GM10266 (cell line): ENCODE measurements at regions not wholly inside any gene's neighbourhood (a gene's known extent, or its start where the extent isn't known, plus 50 kb on each side); places are given as distances from the start of the nearest gene placed in this dataset.

ENCODE experiments used
- DNase-seq: peaks from one replicate; pipeline ENCODE4 v3.0.0; 2012; ENCODE audit errors: extremely low spot score
- TF ChIP-seq, protein P1 (sequence below): IDR thresholded peaks from 2 replicates; pipeline ENCODE4 v1.5.1; 2012; ENCODE audit warnings: mild to moderate bottlenecking, low read depth; ENCODE audit not compliant: control insufficient read depth, insufficient read depth; ENCODE audit errors: missing control alignments

DNA sequence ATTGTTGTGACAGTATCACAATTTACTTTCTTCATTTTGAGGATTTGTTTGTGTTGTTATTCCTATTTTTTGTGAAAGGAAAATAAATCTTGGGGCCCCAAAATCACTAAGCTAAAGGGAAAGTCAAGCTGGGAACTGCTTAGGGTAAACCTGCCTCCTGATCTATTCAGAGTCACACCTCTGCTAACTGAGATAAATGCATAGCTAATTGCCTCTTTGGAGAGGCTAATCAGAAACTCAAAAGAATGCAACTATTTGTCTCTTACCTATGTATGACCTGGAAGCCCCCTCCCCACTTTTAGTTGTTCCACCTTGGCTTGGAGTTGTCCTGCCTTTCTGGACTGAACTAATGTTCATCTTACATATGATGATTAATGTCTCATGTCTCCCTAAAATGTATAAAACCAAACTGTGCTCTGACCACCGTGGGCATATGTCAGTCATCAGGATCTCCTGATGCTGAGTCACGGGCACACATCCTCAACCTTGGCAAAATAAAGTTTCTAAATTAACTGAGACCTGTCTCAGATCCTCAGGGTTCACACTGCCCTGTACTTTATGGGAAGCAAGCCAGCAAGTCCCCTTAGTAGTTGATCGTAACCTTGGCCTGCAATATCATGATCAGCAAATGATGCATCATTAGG lies 523.2 kb upstream of the GOLIM4 start:
- TF ChIP-seq, protein P1, sequence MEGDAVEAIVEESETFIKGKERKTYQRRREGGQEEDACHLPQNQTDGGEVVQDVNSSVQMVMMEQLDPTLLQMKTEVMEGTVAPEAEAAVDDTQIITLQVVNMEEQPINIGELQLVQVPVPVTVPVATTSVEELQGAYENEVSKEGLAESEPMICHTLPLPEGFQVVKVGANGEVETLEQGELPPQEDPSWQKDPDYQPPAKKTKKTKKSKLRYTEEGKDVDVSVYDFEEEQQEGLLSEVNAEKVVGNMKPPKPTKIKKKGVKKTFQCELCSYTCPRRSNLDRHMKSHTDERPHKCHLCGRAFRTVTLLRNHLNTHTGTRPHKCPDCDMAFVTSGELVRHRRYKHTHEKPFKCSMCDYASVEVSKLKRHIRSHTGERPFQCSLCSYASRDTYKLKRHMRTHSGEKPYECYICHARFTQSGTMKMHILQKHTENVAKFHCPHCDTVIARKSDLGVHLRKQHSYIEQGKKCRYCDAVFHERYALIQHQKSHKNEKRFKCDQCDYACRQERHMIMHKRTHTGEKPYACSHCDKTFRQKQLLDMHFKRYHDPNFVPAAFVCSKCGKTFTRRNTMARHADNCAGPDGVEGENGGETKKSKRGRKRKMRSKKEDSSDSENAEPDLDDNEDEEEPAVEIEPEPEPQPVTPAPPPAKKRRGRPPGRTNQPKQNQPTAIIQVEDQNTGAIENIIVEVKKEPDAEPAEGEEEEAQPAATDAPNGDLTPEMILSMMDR = no peak
- no peak for DNase-seq

DNA sequence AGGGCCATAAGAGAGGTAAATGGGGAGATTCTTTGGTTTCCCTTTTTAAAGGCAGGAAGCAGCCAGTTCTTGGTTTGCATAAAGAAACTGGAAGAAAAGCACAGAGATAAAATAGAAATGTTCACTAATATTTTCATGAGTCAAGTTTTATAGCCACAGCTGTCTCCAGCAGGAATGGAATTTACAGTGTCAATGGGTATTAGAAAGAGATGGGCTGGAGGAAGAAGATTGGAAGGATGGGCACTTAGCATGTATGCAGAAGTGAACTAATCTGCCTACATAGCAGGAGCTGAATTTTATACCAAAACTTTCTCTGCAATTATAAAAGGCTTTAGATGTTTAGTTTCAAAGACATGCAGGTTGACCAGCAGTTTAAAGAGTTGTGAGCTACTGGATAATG lies 521.9 kb upstream of the GOLIM4 start:
- TF ChIP-seq, protein P1 = no peak
- no peak for DNase-seq

DNA sequence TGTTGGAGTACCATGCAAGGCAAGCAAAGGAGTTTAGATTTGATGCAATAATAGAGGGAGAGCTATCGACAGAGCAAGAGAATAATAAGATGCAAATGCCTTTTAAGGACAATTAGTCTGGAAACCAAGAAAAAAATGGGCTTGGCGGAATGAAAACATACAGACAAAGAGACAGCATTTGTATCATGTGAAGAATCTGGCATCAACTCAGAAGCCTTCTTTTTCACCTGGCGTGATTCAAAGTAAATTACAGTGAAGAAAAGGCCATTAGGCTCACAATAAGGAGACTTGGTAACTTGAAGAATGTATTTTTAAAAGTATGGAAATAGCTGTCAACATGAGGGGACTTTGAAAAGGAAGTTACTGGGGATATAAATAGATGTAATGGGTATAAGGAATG lies 521.2 kb upstream of the GOLIM4 start:
- DNase-seq = no peak
- TF ChIP-seq, protein P1 = no peak

DNA sequence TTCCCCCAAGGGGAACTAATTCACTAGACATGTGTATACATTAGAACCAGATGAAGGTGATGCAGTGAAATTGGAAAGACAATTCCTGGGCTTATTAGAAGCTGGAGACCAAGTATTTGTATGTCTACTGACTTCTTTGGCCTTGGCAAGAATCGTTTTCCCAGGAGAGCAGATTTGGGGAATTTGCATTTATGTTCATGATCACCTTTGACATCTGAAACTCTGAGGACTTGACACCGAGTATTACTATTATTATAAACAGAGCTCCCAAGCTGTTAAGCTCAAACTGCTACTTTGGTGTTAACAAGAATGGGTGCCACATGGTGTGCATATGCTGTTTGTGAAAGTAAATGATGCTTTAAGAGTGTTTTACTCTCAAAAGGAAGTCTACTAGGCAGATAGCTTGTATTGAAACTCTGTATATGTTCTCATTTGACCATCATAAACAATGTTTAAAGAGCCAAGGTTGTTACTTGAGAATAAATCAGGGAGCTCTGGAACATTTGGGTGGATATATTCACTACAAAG lies 519.8 kb upstream of the GOLIM4 start:
- DNase-seq = no peak
- TF ChIP-seq, protein P1 = no peak

DNA sequence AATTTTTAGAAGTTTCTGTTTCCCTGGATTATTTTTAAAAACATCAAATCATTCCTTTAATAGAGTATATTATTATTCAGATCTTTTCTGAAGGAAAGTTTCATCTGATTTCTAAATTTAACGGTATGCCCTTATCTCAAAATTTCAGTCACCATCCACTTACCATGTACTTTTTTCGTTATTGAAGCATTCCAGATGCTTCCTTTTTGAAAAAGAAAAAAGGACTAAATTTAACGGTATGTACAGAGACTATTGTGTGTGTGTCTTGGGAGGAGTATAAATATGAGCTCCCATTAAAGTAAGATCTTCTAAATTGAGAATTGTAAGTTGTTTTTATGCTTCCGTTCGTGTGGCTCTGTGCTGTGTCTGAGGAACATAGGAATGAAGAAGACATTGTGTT lies 517.4 kb upstream of the GOLIM4 start:
- no peak for DNase-seq
- TF ChIP-seq, protein P1 = no peak

DNA sequence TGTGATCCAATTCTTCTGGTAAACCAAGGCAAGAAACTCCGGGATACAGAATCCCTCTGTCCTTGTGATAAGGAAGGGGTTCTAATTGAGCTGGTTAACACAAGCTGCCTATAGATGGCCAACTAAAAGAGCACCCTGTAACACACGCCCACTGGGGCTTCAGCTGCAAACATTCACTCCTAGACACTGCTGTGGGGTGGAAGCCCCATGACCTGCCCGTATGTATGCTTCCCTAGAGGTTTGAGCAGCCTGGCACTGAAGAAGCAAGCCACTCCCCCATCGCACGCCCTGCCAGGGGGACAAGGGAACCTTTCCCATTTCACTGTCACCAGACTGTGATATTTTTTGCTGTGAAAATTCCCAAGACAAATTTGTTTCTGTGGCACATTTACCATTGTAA lies 516.9 kb upstream of the GOLIM4 start:
- TF ChIP-seq, protein P1 = no peak
- DNase-seq = no peak

DNA sequence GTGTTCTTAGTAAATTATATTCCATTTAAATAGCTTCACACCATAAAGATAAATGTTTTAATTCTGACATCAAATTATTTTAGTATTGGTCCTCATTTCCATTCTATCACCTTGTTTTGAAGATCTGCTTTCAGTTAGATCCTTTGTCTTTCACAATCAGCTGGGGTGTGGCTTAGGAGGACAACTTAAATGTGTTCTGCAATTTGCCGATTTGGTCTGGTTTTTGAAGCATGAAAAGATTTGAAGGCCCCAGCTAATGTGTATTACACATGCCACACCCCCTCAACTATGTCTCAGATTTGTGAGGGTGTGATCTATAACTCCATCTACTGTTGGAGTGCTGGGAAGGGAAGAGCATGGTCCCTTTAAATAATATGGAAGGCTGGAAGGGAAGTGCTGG lies 516.1 kb upstream of the GOLIM4 start:
- TF ChIP-seq, protein P1 = no peak
- no peak for DNase-seq
